ENCODE measurements at regions not wholly inside any gene's neighbourhood (a gene's known extent, or its start where the extent isn't known, plus 50 kb on each side); places are given as distances from the start of the nearest gene placed in this dataset.

DNA sequence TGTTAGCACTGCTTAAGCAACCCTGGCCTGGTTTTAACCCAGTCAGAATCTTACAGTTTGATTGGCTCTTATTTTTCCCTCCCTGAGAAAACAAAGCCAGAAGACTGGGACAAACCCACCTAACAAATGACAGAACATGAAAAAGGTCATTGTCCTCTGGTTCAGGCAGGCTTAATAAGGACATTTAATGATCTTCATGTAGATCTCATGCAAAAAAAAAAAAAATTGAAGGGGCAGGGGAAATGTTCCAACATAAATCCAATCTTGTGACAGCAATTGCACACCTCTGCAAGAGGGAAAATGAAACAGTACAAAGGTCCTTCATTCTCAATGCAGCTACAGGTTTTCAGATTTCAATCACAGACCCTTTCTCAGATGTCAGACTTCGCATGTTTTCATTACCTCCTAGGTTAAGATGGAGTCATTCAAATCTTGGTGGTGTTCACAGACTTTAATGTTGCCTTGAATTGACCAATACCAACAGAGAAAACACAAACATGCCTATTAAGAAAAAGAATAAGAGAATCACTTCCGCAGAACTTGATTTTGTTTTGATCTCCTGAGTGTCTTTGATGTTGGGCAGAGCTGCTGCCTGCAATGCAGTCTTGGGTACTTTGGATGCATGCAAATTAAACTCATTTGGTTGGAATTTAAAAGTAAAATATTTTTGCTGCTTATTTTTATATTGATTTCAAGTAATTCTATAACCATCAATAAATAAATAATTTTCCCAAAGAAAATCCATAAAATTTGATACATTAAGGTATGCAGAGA, 359.0 kb downstream of the BTG1 start:
- TF ChIP-seq, protein P1, sequence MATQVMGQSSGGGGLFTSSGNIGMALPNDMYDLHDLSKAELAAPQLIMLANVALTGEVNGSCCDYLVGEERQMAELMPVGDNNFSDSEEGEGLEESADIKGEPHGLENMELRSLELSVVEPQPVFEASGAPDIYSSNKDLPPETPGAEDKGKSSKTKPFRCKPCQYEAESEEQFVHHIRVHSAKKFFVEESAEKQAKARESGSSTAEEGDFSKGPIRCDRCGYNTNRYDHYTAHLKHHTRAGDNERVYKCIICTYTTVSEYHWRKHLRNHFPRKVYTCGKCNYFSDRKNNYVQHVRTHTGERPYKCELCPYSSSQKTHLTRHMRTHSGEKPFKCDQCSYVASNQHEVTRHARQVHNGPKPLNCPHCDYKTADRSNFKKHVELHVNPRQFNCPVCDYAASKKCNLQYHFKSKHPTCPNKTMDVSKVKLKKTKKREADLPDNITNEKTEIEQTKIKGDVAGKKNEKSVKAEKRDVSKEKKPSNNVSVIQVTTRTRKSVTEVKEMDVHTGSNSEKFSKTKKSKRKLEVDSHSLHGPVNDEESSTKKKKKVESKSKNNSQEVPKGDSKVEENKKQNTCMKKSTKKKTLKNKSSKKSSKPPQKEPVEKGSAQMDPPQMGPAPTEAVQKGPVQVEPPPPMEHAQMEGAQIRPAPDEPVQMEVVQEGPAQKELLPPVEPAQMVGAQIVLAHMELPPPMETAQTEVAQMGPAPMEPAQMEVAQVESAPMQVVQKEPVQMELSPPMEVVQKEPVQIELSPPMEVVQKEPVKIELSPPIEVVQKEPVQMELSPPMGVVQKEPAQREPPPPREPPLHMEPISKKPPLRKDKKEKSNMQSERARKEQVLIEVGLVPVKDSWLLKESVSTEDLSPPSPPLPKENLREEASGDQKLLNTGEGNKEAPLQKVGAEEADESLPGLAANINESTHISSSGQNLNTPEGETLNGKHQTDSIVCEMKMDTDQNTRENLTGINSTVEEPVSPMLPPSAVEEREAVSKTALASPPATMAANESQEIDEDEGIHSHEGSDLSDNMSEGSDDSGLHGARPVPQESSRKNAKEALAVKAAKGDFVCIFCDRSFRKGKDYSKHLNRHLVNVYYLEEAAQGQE (IDR thresholded peaks at IDR 0.05), result no peak
- TF ChIP-seq, protein P2, sequence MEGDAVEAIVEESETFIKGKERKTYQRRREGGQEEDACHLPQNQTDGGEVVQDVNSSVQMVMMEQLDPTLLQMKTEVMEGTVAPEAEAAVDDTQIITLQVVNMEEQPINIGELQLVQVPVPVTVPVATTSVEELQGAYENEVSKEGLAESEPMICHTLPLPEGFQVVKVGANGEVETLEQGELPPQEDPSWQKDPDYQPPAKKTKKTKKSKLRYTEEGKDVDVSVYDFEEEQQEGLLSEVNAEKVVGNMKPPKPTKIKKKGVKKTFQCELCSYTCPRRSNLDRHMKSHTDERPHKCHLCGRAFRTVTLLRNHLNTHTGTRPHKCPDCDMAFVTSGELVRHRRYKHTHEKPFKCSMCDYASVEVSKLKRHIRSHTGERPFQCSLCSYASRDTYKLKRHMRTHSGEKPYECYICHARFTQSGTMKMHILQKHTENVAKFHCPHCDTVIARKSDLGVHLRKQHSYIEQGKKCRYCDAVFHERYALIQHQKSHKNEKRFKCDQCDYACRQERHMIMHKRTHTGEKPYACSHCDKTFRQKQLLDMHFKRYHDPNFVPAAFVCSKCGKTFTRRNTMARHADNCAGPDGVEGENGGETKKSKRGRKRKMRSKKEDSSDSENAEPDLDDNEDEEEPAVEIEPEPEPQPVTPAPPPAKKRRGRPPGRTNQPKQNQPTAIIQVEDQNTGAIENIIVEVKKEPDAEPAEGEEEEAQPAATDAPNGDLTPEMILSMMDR (IDR thresholded peaks at IDR 0.05; ENCODE audit: low read depth, low read length, missing input control), result no peak
- TF ChIP-seq GABPA (IDR thresholded peaks at IDR 0.05 in 1 of 2, conservative IDR thresholded peaks at IDR 0.05 in 1 of 2) (no peak), YY1 (IDR thresholded peaks at IDR 0.05) (no peak), JUND (IDR thresholded peaks at IDR 0.05) (no peak)

Measured in liver (tissue), 3 donors.